ENCODE measurements at regions not wholly inside any gene's neighbourhood (a gene's known extent, or its start where the extent isn't known, plus 50 kb on each side); places are given as distances from the start of the nearest gene placed in this dataset.

DNA sequence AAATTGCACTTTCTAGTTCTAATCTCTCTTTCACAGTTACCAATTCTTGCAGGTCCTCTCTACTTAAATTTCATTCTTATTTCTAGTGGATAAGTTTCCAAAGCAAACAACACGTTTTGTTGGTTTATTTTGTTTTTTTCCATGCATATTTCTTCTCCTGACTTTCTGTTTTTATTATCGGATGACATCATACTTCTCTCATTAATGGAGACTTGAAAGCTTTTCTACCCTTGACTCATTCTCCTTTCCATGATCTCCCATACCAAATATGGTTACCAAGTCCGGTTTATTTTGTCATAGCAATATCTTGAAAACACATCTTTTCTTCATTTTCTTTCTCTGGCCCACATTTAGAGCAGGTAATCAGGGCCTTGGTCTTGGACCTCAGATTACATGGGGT lies 796.5 kb downstream of the GALC start:
- TF ChIP-seq, protein P1, sequence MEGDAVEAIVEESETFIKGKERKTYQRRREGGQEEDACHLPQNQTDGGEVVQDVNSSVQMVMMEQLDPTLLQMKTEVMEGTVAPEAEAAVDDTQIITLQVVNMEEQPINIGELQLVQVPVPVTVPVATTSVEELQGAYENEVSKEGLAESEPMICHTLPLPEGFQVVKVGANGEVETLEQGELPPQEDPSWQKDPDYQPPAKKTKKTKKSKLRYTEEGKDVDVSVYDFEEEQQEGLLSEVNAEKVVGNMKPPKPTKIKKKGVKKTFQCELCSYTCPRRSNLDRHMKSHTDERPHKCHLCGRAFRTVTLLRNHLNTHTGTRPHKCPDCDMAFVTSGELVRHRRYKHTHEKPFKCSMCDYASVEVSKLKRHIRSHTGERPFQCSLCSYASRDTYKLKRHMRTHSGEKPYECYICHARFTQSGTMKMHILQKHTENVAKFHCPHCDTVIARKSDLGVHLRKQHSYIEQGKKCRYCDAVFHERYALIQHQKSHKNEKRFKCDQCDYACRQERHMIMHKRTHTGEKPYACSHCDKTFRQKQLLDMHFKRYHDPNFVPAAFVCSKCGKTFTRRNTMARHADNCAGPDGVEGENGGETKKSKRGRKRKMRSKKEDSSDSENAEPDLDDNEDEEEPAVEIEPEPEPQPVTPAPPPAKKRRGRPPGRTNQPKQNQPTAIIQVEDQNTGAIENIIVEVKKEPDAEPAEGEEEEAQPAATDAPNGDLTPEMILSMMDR (IDR thresholded peaks at IDR 0.05; ENCODE audit: low read length), result no peak
- TF ChIP-seq EZH2 (optimal IDR thresholded peaks at IDR 0.05; ENCODE audit: low read depth, low read length), result no peak
- no peak for TF ChIP-seq EZH2phosphoT487 (IDR thresholded peaks at IDR 0.05; ENCODE audit: low read length)
